GM23338 (cell line): ENCODE measurements at regions not wholly inside any gene's neighbourhood (a gene's known extent, or its start where the extent isn't known, plus 50 kb on each side); places are given as distances from the start of the nearest gene placed in this dataset.

ENCODE experiments used
- ATAC-seq: fragments of 200-7000 bp; cut with Tn5 transposase; 3 replicates; pipeline ENCODE4 v1.9.1; 2020
- DNase-seq: peaks from one replicate; pipeline ENCODE4 v3.0.0-alpha.2; 2015; ENCODE audit warnings: low spot score
- H2AFZ ChIP-seq: fragments of 200-600 bp; sonication (generic); 2 replicates; pipeline ENCODE4 v1.8.0; 2016; ENCODE audit warnings: antibody characterized with exemption, mild to moderate bottlenecking, moderate library complexity
- H3F3A ChIP-seq: fragments of 200-600 bp; sonication (generic); replicated peaks from 2 replicates; pipeline ENCODE4 v1.8.0; 2017; ENCODE audit warnings: antibody characterized with exemption, mixed run types, low read depth
- H3K27ac ChIP-seq: fragments of 200-600 bp; sonication (generic); 2 replicates; pipeline ENCODE4 v1.6.1; 2016; ENCODE audit warnings: low read depth
- H3K27me3 ChIP-seq: fragments of 200-600 bp; sonication (generic); 2 replicates; pipeline ENCODE4 v1.8.0; 2016; ENCODE audit warnings: mild to moderate bottlenecking, mixed run types, moderate library complexity; ENCODE audit not compliant: insufficient read depth
- H3K36me3 ChIP-seq: fragments of 200-600 bp; sonication (generic); 2 replicates; pipeline ENCODE4 v1.8.0; 2016; ENCODE audit warnings: mild to moderate bottlenecking; ENCODE audit not compliant: insufficient read depth
- H3K4me1 ChIP-seq: fragments of 200-600 bp; sonication (generic); 2 replicates; pipeline ENCODE4 v1.8.0; 2016; ENCODE audit warnings: mild to moderate bottlenecking, moderate library complexity; ENCODE audit not compliant: insufficient read depth
- H3K4me2 ChIP-seq: fragments of 200-600 bp; sonication (generic); 2 replicates; pipeline ENCODE4 v1.7.1; 2017; ENCODE audit warnings: mixed run types
- H3K4me3 ChIP-seq: fragments of 200-600 bp; sonication (generic); 2 replicates; pipeline ENCODE4 v1.6.1; 2016; ENCODE audit warnings: mixed run types
- H3K79me2 ChIP-seq: fragments of 200-600 bp; sonication (generic); replicated peaks from 2 replicates; pipeline ENCODE4 v1.8.0; 2017; ENCODE audit warnings: mild to moderate bottlenecking; ENCODE audit not compliant: insufficient read depth
- H3K9me2 ChIP-seq: fragments of 200-600 bp; sonication (generic); 2 replicates; pipeline ENCODE4 v1.8.0; 2017; ENCODE audit not compliant: insufficient read depth
- H4K20me1 ChIP-seq: fragments of 200-600 bp; sonication (generic); replicated peaks from 2 replicates; pipeline ENCODE4 v1.8.0; 2017; ENCODE audit warnings: mild to moderate bottlenecking; ENCODE audit not compliant: insufficient read depth
- H3K27ac Mint-ChIP-seq: 2 replicates; pipeline ENCODE4 v1.8.0; 2020; ENCODE audit warnings: inconsistent platforms, mild to moderate bottlenecking, moderate library complexity, mixed read lengths
- H3K27me3 Mint-ChIP-seq: 3 replicates; pipeline ENCODE4 v1.8.0; 2022; ENCODE audit warnings: low read depth, mild to moderate bottlenecking, moderate library complexity, mixed read lengths, inconsistent platforms; ENCODE audit not compliant: insufficient read depth, poor library complexity
- H3K36me3 Mint-ChIP-seq: 3 replicates; pipeline ENCODE4 v1.8.0; 2021; ENCODE audit warnings: low read depth, mild to moderate bottlenecking, inconsistent platforms, moderate library complexity, mixed read lengths
- H3K4me1 Mint-ChIP-seq: 3 replicates; pipeline ENCODE4 v1.8.0; 2020; ENCODE audit warnings: mild to moderate bottlenecking, inconsistent platforms, mixed read lengths
- H3K4me3 Mint-ChIP-seq: 3 replicates; pipeline ENCODE4 v1.8.0; 2021; ENCODE audit warnings: moderate library complexity, mild to moderate bottlenecking, inconsistent platforms, mixed read lengths
- H3K9me3 Mint-ChIP-seq: 3 replicates; pipeline ENCODE4 v1.8.0; 2020; ENCODE audit warnings: moderate library complexity, mild to moderate bottlenecking, inconsistent platforms, mixed read lengths
- CREB1 ChIP-seq: fragments of 250-450 bp; sonication (Bioruptor Pico); IDR thresholded peaks from 2 replicates; pipeline ENCODE4 v1.5.0; 2020; ENCODE audit warnings: low read depth, mild to moderate bottlenecking, moderate library complexity
- CTCF ChIP-seq, 2 experiments: fragments of 200-600 bp in 1 of 2; sonication (generic) in 1 of 2; conservative IDR thresholded peaks; 2 replicates each; pipeline versions ENCODE4 v1.5.1 to v1.6.1; 2016 to 2017; ENCODE audit warnings: antibody characterized with exemption in 2 of 2, low read depth in 2 of 2, mild to moderate bottlenecking in 2 of 2, moderate library complexity in 1 of 2
- ETS1 ChIP-seq: IDR thresholded peaks from 2 replicates; pipeline ENCODE4 v1.6.1; 2016; ENCODE audit warnings: antibody characterized with exemption
- EZH2 ChIP-seq: fragments of 200-600 bp; sonication (generic); IDR thresholded peaks from one replicate; pipeline ENCODE4 v1.8.0; 2017; ENCODE audit warnings: antibody characterized with exemption, mild to moderate bottlenecking, low read depth; ENCODE audit not compliant: unreplicated experiment
- EZH2phosphoT487 ChIP-seq: fragments of 200-600 bp; sonication (generic); IDR thresholded peaks from one replicate; pipeline ENCODE4 v1.8.1; 2018; ENCODE audit warnings: antibody characterized with exemption; ENCODE audit not compliant: unreplicated experiment
- JUNB ChIP-seq: IDR thresholded peaks from one replicate; pipeline ENCODE4 v1.6.1; 2016; ENCODE audit warnings: antibody characterized with exemption; ENCODE audit not compliant: unreplicated experiment
- NANOG ChIP-seq: IDR thresholded peaks from 2 replicates; pipeline ENCODE4 v1.6.1; 2016; ENCODE audit warnings: antibody characterized with exemption, borderline replicate concordance
- POLR2AphosphoS5 ChIP-seq: IDR thresholded peaks from 2 replicates; pipeline ENCODE4 v1.6.1; 2016; ENCODE audit warnings: antibody characterized with exemption, low read depth
- REST ChIP-seq: IDR thresholded peaks from one replicate; pipeline ENCODE4 v1.6.1; 2018; ENCODE audit warnings: antibody characterized with exemption; ENCODE audit not compliant: unreplicated experiment
- STAT1 ChIP-seq: IDR thresholded peaks from one replicate; pipeline ENCODE4 v1.6.1; 2016; ENCODE audit warnings: antibody characterized with exemption; ENCODE audit not compliant: unreplicated experiment
- ZNF114 ChIP-seq: fragments of 250-450 bp; sonication (Bioruptor Pico); IDR thresholded peaks from 2 replicates; pipeline ENCODE4 v1.5.0; 2020; ENCODE audit warnings: mild to moderate bottlenecking, moderate library complexity
- ZNF331 ChIP-seq: fragments of 250-450 bp; sonication (Bioruptor Pico); IDR thresholded peaks from 2 replicates; pipeline ENCODE4 v1.5.0; 2020; ENCODE audit warnings: low read depth, mild to moderate bottlenecking, moderate library complexity
- ZNF462 ChIP-seq: fragments of 250-450 bp; sonication (Bioruptor Pico); IDR thresholded peaks from 2 replicates; pipeline ENCODE4 v1.5.0; 2020; ENCODE audit warnings: mild to moderate bottlenecking, moderate library complexity

- ATAC-seq, result peak; percentile 18
These were observed 99.6 kb upstream of the PAX2 start for GRCh38 chr10:100645613-100646392.

More at GRCh38 chr10:100645613-100646392, 99.6 kb upstream of the PAX2 start:
- Histone ChIP-seq H3K4me2 (no peak overlapping the region), H3K36me3 (no peaks in the 10 kb centered on the region), H3K9me2 (no peaks in the 10 kb centered on the region), H3K4me3 (no peak overlapping the region), H4K20me1 (no peaks in the 10 kb centered on the region), H3K27ac (no peak overlapping the region), H3F3A (no peaks in the 10 kb centered on the region), H2AFZ (peak overlapping the region; percentile 76; the same call in 1 of the 2 replicates), H3K4me1 (peaks cover 27% of the 10 kb centered on the region), H3K79me2 (no peaks in the 10 kb centered on the region), H3K27me3 (no peaks in the 10 kb centered on the region)
- Mint-ChIP-seq H3K4me1 (peaks cover 42% of the 10 kb centered on the region), H3K9me3 (no peaks in the 10 kb centered on the region; the same call in 2 of the 3 replicates), H3K27me3 (peaks cover 13% of the 10 kb centered on the region), H3K36me3 (no peaks in the 10 kb centered on the region), H3K27ac (no peak overlapping the region), H3K4me3 (no peak overlapping the region)
- DNase-seq, result no peak
- no peak for TF ChIP-seq CREB1 (CRISPR knock-in tag)
- no peak for TF ChIP-seq JUNB
- TF ChIP-seq ZNF114 (CRISPR knock-in tag), result no peak
- no peak for TF ChIP-seq NANOG
- TF ChIP-seq ZNF462 (CRISPR knock-in tag), result no peak
- TF ChIP-seq CTCF (conservative IDR thresholded peaks at IDR 0.05; ENCODE audit: low read depth in 2 of 2), result no peak
- TF ChIP-seq REST, result no peak
- no peak for TF ChIP-seq ZNF331 (CRISPR knock-in tag)
- TF ChIP-seq EZH2, result no peak
- no peak for TF ChIP-seq POLR2AphosphoS5
- TF ChIP-seq ETS1, result no peak
- no peak for TF ChIP-seq STAT1
- no peak for TF ChIP-seq EZH2phosphoT487
